ENCODE measurements at regions not wholly inside any gene's neighbourhood (a gene's known extent, or its start where the extent isn't known, plus 50 kb on each side); places are given as distances from the start of the nearest gene placed in this dataset.

DNA sequence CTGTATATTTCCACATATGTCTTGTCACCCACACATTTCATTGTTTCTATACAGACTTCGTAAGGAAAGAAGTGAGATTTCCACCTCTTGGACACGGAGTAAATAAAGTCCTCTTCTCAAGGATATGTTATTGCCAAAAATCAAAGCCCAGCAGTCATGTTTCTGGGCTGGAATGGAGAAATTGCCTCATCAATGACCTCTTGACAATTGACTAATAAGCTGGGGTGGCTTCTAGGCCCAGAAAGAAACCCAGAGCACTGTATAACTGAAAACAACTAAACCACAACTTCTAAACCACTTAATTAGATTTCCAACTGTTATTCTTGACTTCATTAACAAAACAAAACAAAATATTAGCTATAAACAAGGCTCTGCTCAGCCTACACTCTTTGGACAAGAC is 56.4 kb upstream of the SLC24A5 start:
- Histone ChIP-seq H3K9me3 (ENCODE audit: low read length) (no peaks in the 10 kb centered on the region), H3K27ac (ENCODE audit: low read depth, low read length, poor library complexity, severe bottlenecking) (no peak overlapping the region), H3K36me3 (ENCODE audit: insufficient read depth, low read length) (no peaks in the 10 kb centered on the region), H3K4me3 (ENCODE audit: low read depth, low read length, poor library complexity, severe bottlenecking) (no peak overlapping the region), H3K9me2 (ENCODE audit: insufficient read depth, low read length) (no peaks in the 10 kb centered on the region), H4K20me1 (ENCODE audit: insufficient read depth, low read length) (no peaks in the 10 kb centered on the region), H3K4me1 (ENCODE audit: insufficient read depth, low read length, poor library complexity, severe bottlenecking) (no peaks in the 10 kb centered on the region), H2AFZ (ENCODE audit: low read length) (no peak overlapping the region), H3K79me2 (ENCODE audit: insufficient read depth, low read depth, low read length) (no peaks in the 10 kb centered on the region), H3K4me2 (ENCODE audit: low read length) (no peak overlapping the region)
- ChIA-PET CTCF (ENCODE audit: unreplicated experiment) (no interaction called here), POLR2A (interaction anchor here (1.0 kb wide), 1 partner anchor 12 kb away, joined by 4 read pairs; no protein-coding TSS in a partner anchor)
- TF ChIP-seq, protein P1, sequence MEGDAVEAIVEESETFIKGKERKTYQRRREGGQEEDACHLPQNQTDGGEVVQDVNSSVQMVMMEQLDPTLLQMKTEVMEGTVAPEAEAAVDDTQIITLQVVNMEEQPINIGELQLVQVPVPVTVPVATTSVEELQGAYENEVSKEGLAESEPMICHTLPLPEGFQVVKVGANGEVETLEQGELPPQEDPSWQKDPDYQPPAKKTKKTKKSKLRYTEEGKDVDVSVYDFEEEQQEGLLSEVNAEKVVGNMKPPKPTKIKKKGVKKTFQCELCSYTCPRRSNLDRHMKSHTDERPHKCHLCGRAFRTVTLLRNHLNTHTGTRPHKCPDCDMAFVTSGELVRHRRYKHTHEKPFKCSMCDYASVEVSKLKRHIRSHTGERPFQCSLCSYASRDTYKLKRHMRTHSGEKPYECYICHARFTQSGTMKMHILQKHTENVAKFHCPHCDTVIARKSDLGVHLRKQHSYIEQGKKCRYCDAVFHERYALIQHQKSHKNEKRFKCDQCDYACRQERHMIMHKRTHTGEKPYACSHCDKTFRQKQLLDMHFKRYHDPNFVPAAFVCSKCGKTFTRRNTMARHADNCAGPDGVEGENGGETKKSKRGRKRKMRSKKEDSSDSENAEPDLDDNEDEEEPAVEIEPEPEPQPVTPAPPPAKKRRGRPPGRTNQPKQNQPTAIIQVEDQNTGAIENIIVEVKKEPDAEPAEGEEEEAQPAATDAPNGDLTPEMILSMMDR (conservative IDR thresholded peaks at IDR 0.05; ENCODE audit: low read length): no peak
- no peak for TF ChIP-seq EZH2phosphoT487 (IDR thresholded peaks at IDR 0.05; ENCODE audit: borderline replicate concordance, low read depth, low read length)
- no peak for DNase-seq (ENCODE audit: low spot score)
- intact Hi-C loops (cut with micrococcal nuclease; ENCODE audit: unreplicated experiment): no loop called here
- BruUV-seq (replicated peaks): no TSS peak

DNA sequence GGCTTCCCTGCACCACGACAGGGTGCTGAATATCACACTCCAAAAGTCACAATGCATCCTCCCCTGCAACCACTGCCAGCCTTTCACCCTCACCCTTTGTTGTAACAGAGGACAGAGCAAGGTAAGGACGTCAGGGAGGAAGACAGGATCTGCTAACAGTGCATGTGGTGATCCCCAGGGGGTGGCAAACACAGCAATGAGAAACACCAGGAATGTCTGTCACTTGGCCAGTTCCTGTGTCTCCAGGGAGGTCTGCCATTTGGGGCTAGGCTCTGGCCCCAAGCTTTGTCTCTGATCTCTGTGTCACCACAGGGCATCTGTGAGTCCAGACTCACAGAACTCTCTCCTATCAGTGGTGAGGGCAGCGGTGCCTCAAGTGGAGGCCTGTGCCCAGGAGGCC is 54.3 kb upstream of the SLC24A5 start:
- BruUV-seq (replicated peaks): no TSS peak
- H3K4me3 ChIP-seq (ENCODE audit: low read depth, low read length, poor library complexity, severe bottlenecking): no peak overlapping the region
- H3K4me2 ChIP-seq (ENCODE audit: low read length): no peak overlapping the region
- no peaks in the 10 kb centered on the region for H3K4me1 ChIP-seq (ENCODE audit: insufficient read depth, low read length, poor library complexity, severe bottlenecking)
- intact Hi-C loops (cut with micrococcal nuclease; ENCODE audit: unreplicated experiment): no loop called here
- no peaks in the 10 kb centered on the region for H3K9me2 ChIP-seq (ENCODE audit: insufficient read depth, low read length)
- no peak overlapping the region for H2AFZ ChIP-seq (ENCODE audit: low read length)
- no peaks in the 10 kb centered on the region for H3K79me2 ChIP-seq (ENCODE audit: insufficient read depth, low read depth, low read length)
- no peaks in the 10 kb centered on the region for H4K20me1 ChIP-seq (ENCODE audit: insufficient read depth, low read length)
- H3K27ac ChIP-seq (ENCODE audit: low read depth, low read length, poor library complexity, severe bottlenecking): no peak overlapping the region
- H3K36me3 ChIP-seq (ENCODE audit: insufficient read depth, low read length): no peaks in the 10 kb centered on the region
- no peak for DNase-seq (ENCODE audit: low spot score)
- ChIA-PET POLR2A (no interaction called here), CTCF (ENCODE audit: unreplicated experiment) (no interaction called here)
- no peak for TF ChIP-seq EZH2phosphoT487 (IDR thresholded peaks at IDR 0.05; ENCODE audit: borderline replicate concordance, low read depth, low read length)
- TF ChIP-seq, protein P1 (conservative IDR thresholded peaks at IDR 0.05; ENCODE audit: low read length): no peak
- H3K9me3 ChIP-seq (ENCODE audit: low read length): no peaks in the 10 kb centered on the region

Measured in OCI-LY7 (cell line).